OCI-LY1 (cell line): ENCODE measurements at regions not wholly inside any gene's neighbourhood (a gene's known extent, or its start where the extent isn't known, plus 50 kb on each side); places are given as distances from the start of the nearest gene placed in this dataset.

ENCODE experiments used
- EZH2 ChIP-seq: fragments of 200-600 bp; sonication (generic), shearing (Covaris generic); IDR thresholded peaks from 2 replicates; pipeline ENCODE4 v1.8.0; 2017; ENCODE audit warnings: borderline replicate concordance, mixed run types, mild to moderate bottlenecking, antibody characterized with exemption, low read length, moderate library complexity, mixed read lengths
- TF ChIP-seq, protein P1 (sequence below): fragments of 200-600 bp; sonication (generic), shearing (Covaris generic); IDR thresholded peaks from 2 replicates; pipeline ENCODE4 v1.5.1; 2017; ENCODE audit warnings: mild to moderate bottlenecking, antibody characterized with exemption, low read length, moderate library complexity, mixed read lengths

DNA sequence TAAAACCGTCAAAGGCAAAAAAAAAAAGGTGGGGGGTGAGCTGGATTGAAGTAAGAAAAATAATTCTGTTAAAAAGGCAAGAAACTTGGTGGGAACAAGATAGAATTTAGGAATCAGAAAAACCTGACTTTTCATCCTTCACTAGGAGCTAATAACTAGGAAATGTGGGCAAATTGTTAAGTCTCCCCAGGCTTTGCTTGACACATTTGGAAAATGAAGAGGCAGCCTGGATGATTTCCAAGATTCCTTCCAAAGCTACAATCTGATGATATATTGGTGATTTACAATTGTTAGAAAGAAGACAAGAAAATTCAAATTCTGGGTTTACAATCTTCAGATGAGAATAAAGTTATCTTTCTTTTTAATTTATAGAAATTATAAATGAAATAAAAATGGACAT, 1062.5 kb downstream of the ADGRL3 start:
- TF ChIP-seq, protein P1, sequence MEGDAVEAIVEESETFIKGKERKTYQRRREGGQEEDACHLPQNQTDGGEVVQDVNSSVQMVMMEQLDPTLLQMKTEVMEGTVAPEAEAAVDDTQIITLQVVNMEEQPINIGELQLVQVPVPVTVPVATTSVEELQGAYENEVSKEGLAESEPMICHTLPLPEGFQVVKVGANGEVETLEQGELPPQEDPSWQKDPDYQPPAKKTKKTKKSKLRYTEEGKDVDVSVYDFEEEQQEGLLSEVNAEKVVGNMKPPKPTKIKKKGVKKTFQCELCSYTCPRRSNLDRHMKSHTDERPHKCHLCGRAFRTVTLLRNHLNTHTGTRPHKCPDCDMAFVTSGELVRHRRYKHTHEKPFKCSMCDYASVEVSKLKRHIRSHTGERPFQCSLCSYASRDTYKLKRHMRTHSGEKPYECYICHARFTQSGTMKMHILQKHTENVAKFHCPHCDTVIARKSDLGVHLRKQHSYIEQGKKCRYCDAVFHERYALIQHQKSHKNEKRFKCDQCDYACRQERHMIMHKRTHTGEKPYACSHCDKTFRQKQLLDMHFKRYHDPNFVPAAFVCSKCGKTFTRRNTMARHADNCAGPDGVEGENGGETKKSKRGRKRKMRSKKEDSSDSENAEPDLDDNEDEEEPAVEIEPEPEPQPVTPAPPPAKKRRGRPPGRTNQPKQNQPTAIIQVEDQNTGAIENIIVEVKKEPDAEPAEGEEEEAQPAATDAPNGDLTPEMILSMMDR: no peak
- no peak for TF ChIP-seq EZH2
